IMR-90 (cell line): ENCODE measurements at regions not wholly inside any gene's neighbourhood (a gene's known extent, or its start where the extent isn't known, plus 50 kb on each side); places are given as distances from the start of the nearest gene placed in this dataset.

Experiments used
- ATAC-seq: fragments of 200-7000 bp; cut with Tn5 transposase; 2 replicates; pipeline ENCODE4 v1.9.1; 2020; ENCODE audit warnings: low read depth, mild to moderate bottlenecking, moderate library complexity
- BruUV-seq: library from RNA; stranded (reverse); fragments of 400-500 nt; replicated peaks from 2 replicates; lab custom pipeline; 2021; lab: Mats Ljungman, UMichigan
- CTCF ChIA-PET: fragments of 300-600 bp; formaldehyde crosslinking; extraction: SDS; loops from one replicate; lab custom pipeline; 2021; ENCODE audit warnings: antibody characterized with exemption; lab: Yijun Ruan, JAX
- POLR2A ChIA-PET: fragments of 300-600 bp; sonication (Branson Sonifier 250); formaldehyde crosslinking; loops from one replicate; lab custom pipeline; 2022; ENCODE audit warnings: antibody characterized with exemption; ENCODE audit not compliant: unreplicated experiment; lab: Charles Lee
- DNase-seq: peaks from one replicate; pipeline ENCODE4 v3.0.0; 2013
- H2AFZ ChIP-seq: replicated peaks from 2 replicates; pipeline ENCODE3; 2013; ENCODE audit warnings: low read length, mild to moderate bottlenecking; ENCODE audit not compliant: poor library complexity
- H2AK5ac ChIP-seq: 2 replicates; pipeline ENCODE4 v1.6.1; 2013; ENCODE audit warnings: low read depth, low read length, inconsistent platforms
- H2AK9ac ChIP-seq: replicated peaks from 2 replicates; pipeline ENCODE3; 2013; ENCODE audit warnings: mild to moderate bottlenecking, low read depth, low read length, moderate library complexity; ENCODE audit not compliant: poor library complexity
- H2BK120ac ChIP-seq: 2 replicates; pipeline ENCODE4 v1.6.1; 2013; ENCODE audit warnings: low read depth, low read length, inconsistent platforms
- H2BK15ac ChIP-seq: 3 replicates; pipeline ENCODE4 v1.6.1; 2013; ENCODE audit warnings: low read depth, low read length, inconsistent platforms
- H2BK20ac ChIP-seq: 2 replicates; pipeline ENCODE4 v1.6.1; 2013; ENCODE audit warnings: low read depth, mild to moderate bottlenecking, inconsistent platforms, low read length, moderate library complexity
- H2BK5ac ChIP-seq: 2 replicates; pipeline ENCODE4 v1.6.1; 2013; ENCODE audit warnings: mild to moderate bottlenecking, low read depth, low read length, inconsistent platforms; ENCODE audit not compliant: poor library complexity, severe bottlenecking
- H3K14ac ChIP-seq: replicated peaks from 2 replicates; pipeline ENCODE4 v1.6.1; 2013; ENCODE audit warnings: low read depth, low read length, inconsistent platforms
- H3K18ac ChIP-seq: 2 replicates; pipeline ENCODE4 v1.6.1; 2013; ENCODE audit warnings: low read depth, low read length, control low read depth
- H3K23ac ChIP-seq: 2 replicates; pipeline ENCODE4 v1.6.1; 2013; ENCODE audit warnings: low read depth, low read length, inconsistent platforms
- H3K27ac ChIP-seq: 2 replicates; pipeline ENCODE4 v1.5.1; 2013; ENCODE audit warnings: mild to moderate bottlenecking, control low read depth, low read length; ENCODE audit not compliant: insufficient read depth
- H3K27me3 ChIP-seq: 2 replicates; pipeline ENCODE4 v1.6.1; 2013; ENCODE audit warnings: low read length; ENCODE audit not compliant: control insufficient read depth, insufficient read depth
- H3K36me3 ChIP-seq: 2 replicates; pipeline ENCODE4 v1.6.1; 2013; ENCODE audit warnings: low read length, mixed read lengths; ENCODE audit not compliant: control insufficient read depth, insufficient read depth
- H3K4ac ChIP-seq: 2 replicates; pipeline ENCODE4 v1.6.1; 2013; ENCODE audit warnings: low read depth, low read length, inconsistent platforms
- H3K4me1 ChIP-seq: 2 replicates; pipeline ENCODE4 v1.6.1; 2013; ENCODE audit warnings: low read length, mixed read lengths; ENCODE audit not compliant: control insufficient read depth, insufficient read depth
- H3K4me2 ChIP-seq: 2 replicates; pipeline ENCODE4 v1.6.1; 2013; ENCODE audit warnings: low read depth, mild to moderate bottlenecking, control low read depth, low read length, moderate library complexity
- H3K4me3 ChIP-seq: 2 replicates; pipeline ENCODE4 v1.5.1; 2013; ENCODE audit warnings: low read depth, mild to moderate bottlenecking, control low read depth, low read length, moderate library complexity; ENCODE audit not compliant: insufficient read depth
- H3K56ac ChIP-seq: 2 replicates; pipeline ENCODE4 v1.6.1; 2013; ENCODE audit warnings: low read length, inconsistent platforms; ENCODE audit not compliant: insufficient read depth; ENCODE audit errors: extremely low read depth
- H3K79me1 ChIP-seq, 2 experiments: 2 replicates each; pipeline ENCODE4 v1.6.1; 2013; ENCODE audit warnings: low read length in 2 of 2, inconsistent platforms in 1 of 2, low read depth in 1 of 2
- H3K9ac ChIP-seq: 2 replicates; pipeline ENCODE4 v1.6.1; 2013; ENCODE audit warnings: low read depth, low read length, control low read depth
- H3K9me1 ChIP-seq: 2 replicates; pipeline ENCODE4 v1.6.1; 2013; ENCODE audit warnings: low read length, inconsistent platforms; ENCODE audit not compliant: insufficient read depth
- H3K9me3 ChIP-seq: 2 replicates; pipeline ENCODE4 v1.6.1; 2013; ENCODE audit warnings: low read length; ENCODE audit not compliant: control insufficient read depth, insufficient read depth
- H4K20me1 ChIP-seq: 2 replicates; pipeline ENCODE4 v1.6.1; 2013; ENCODE audit warnings: low read length, inconsistent platforms; ENCODE audit not compliant: insufficient read depth
- H4K5ac ChIP-seq: 2 replicates; pipeline ENCODE4 v1.6.1; 2013; ENCODE audit warnings: mild to moderate bottlenecking, low read depth, low read length, control low read depth
- H4K8ac ChIP-seq, 2 experiments: 2 replicates each; pipeline ENCODE4 v1.6.1; 2013; ENCODE audit warnings: low read depth in 2 of 2, low read length in 2 of 2, control low read depth in 1 of 2, inconsistent platforms in 1 of 2
- H4K91ac ChIP-seq: 2 replicates; pipeline ENCODE4 v1.6.1; 2013; ENCODE audit warnings: low read depth, low read length, inconsistent platforms; ENCODE audit not compliant: insufficient read depth
- BHLHE40 ChIP-seq: fragments of 150-350 bp; IDR thresholded peaks from 2 replicates; pipeline ENCODE4 v1.6.1; 2016; ENCODE audit warnings: mild to moderate bottlenecking, low read depth, low read length
- CEBPB ChIP-seq: IDR thresholded peaks from 2 replicates; pipeline ENCODE4 v1.6.1; 2012; ENCODE audit warnings: low read depth, low read length, improper control_type of control experiment
- CHD1 ChIP-seq: IDR thresholded peaks from 2 replicates; pipeline ENCODE4 v1.6.1; 2012; ENCODE audit warnings: low read depth, low read length, improper control_type of control experiment
- ELK1 ChIP-seq: fragments of 150-350 bp; IDR thresholded peaks from 2 replicates; pipeline ENCODE4 v1.6.1; 2016; ENCODE audit warnings: low read depth, mild to moderate bottlenecking, low read length, moderate library complexity, borderline replicate concordance
- FOS ChIP-seq: fragments of 150-350 bp; IDR thresholded peaks from 2 replicates; pipeline ENCODE4 v1.6.1; 2016; ENCODE audit warnings: low read depth, low read length
- MAFK ChIP-seq: IDR thresholded peaks from 2 replicates; pipeline ENCODE4 v1.6.1; 2012; ENCODE audit warnings: low read depth, low read length, improper control_type of control experiment
- MAZ ChIP-seq: IDR thresholded peaks from 2 replicates; pipeline ENCODE4 v1.6.1; 2012; ENCODE audit warnings: low read depth, mild to moderate bottlenecking, low read length, improper control_type of control experiment, moderate library complexity, borderline replicate concordance
- MXI1 ChIP-seq: IDR thresholded peaks from 2 replicates; pipeline ENCODE4 v1.6.1; 2012; ENCODE audit warnings: low read depth, mild to moderate bottlenecking, low read length, moderate library complexity, borderline replicate concordance
- NFE2L2 ChIP-seq: fragments of 150-350 bp; IDR thresholded peaks from 2 replicates; pipeline ENCODE4 v1.6.1; 2016; ENCODE audit warnings: low read depth, mild to moderate bottlenecking, low read length
- POLR2A ChIP-seq: IDR thresholded peaks from 2 replicates; pipeline ENCODE4 v1.6.1; 2012; ENCODE audit warnings: mild to moderate bottlenecking, low read depth, low read length
- RAD21 ChIP-seq: IDR thresholded peaks from 2 replicates; pipeline ENCODE4 v1.6.1; 2012; ENCODE audit warnings: low read length, improper control_type of control experiment
- RCOR1 ChIP-seq: IDR thresholded peaks from 2 replicates; pipeline ENCODE4 v1.6.1; 2012; ENCODE audit warnings: mild to moderate bottlenecking, low read length, improper control_type of control experiment; ENCODE audit not compliant: insufficient replicate concordance
- RFX5 ChIP-seq: IDR thresholded peaks from 2 replicates; pipeline ENCODE4 v1.8.0; 2012; ENCODE audit warnings: low read depth, mild to moderate bottlenecking, low read length, moderate library complexity
- SMC3 ChIP-seq: fragments of 150-350 bp; IDR thresholded peaks from 2 replicates; pipeline ENCODE4 v1.6.1; 2016; ENCODE audit warnings: low read depth, mild to moderate bottlenecking, antibody characterized with exemption, low read length, moderate library complexity
- WGBS, 2 experiments: methylation state at CpG; one replicate each; pipeline versions ENCODE4 v1.1.5 to v1.1.7; 2013; ENCODE audit warnings: missing lambda C conversion rate in 2 of 2; ENCODE audit not compliant: insufficient read length in 1 of 2; ENCODE audit errors: extremely low coverage in 2 of 2; 5-methylcytosine and 5-hydroxymethylcytosine counted together
- dilution Hi-C: fragments of 300-500 bp; cut with HindIII; formaldehyde crosslinking; loops from one replicate; pipeline ENCODE4 v1.14.3; 2018; ENCODE audit warnings: low sequenced_read_pairs; ENCODE audit not compliant: unreplicated experiment
- in situ Hi-C: fragments of 300-500 bp; cut with MboI; formaldehyde crosslinking; loops from 3 replicates; pipeline ENCODE4 v1.14.3; 2019; ENCODE audit warnings: low sequenced_read_pairs, inconsistent platforms, mixed read lengths
- intact Hi-C: fragments of 100-400 bp; cut with micrococcal nuclease; formaldehyde crosslinking; loops from 2 replicates; pipeline ENCODE4 v1.10.0; 2022
- TF ChIP-seq, protein P1 (sequence below): conservative IDR thresholded peaks from 2 replicates; pipeline ENCODE4 v1.5.1; 2012; ENCODE audit warnings: mild to moderate bottlenecking, low read depth, low read length, improper control_type of control experiment
- TF ChIP-seq, protein P2 (sequence below): fragments of 150-350 bp; IDR thresholded peaks from 2 replicates; pipeline ENCODE4 v1.6.1; 2017; ENCODE audit warnings: mild to moderate bottlenecking, antibody characterized with exemption, low read length, low read depth

- in situ Hi-C loops (no loop called here), intact Hi-C loops (no loop called here), dilution Hi-C loops (no loop called here)
- H4K5ac ChIP-seq, result no peak overlapping the region
- no peak overlapping the region for H3K56ac ChIP-seq
- no peaks in the 10 kb centered on the region for H3K27me3 ChIP-seq
- no peak overlapping the region for H4K8ac ChIP-seq
- no peak overlapping the region for H3K27ac ChIP-seq
- H2BK20ac ChIP-seq, result no peak overlapping the region
- ATAC-seq (no peak), DNase-seq (no peak)
- H3K79me1 ChIP-seq, result no peaks in the 10 kb centered on the region
- H3K9me1 ChIP-seq, result no peaks in the 10 kb centered on the region
- no peak overlapping the region for H3K4me2 ChIP-seq
- no CpG with 5 or more reads among the region's 2 CpGs for WGBS, 2 experiments
- no peak overlapping the region for H3K9ac ChIP-seq
- H3K4ac ChIP-seq, result no peak overlapping the region
- H4K91ac ChIP-seq, result no peak overlapping the region
- H3K14ac ChIP-seq, result no peak overlapping the region
- H3K4me3 ChIP-seq, result no peak overlapping the region
- no peak overlapping the region for H2AK9ac ChIP-seq
- no peak overlapping the region for H3K18ac ChIP-seq
- BruUV-seq, result no TSS peak
- TF ChIP-seq, protein P1, sequence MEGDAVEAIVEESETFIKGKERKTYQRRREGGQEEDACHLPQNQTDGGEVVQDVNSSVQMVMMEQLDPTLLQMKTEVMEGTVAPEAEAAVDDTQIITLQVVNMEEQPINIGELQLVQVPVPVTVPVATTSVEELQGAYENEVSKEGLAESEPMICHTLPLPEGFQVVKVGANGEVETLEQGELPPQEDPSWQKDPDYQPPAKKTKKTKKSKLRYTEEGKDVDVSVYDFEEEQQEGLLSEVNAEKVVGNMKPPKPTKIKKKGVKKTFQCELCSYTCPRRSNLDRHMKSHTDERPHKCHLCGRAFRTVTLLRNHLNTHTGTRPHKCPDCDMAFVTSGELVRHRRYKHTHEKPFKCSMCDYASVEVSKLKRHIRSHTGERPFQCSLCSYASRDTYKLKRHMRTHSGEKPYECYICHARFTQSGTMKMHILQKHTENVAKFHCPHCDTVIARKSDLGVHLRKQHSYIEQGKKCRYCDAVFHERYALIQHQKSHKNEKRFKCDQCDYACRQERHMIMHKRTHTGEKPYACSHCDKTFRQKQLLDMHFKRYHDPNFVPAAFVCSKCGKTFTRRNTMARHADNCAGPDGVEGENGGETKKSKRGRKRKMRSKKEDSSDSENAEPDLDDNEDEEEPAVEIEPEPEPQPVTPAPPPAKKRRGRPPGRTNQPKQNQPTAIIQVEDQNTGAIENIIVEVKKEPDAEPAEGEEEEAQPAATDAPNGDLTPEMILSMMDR, result no peak
- no peak for TF ChIP-seq CHD1
- TF ChIP-seq MAZ, result no peak
- no peak for TF ChIP-seq MAFK
- TF ChIP-seq ELK1, result no peak
- TF ChIP-seq RCOR1, result no peak
- TF ChIP-seq CEBPB, result no peak
- no peak for TF ChIP-seq MXI1
- TF ChIP-seq, protein P2, sequence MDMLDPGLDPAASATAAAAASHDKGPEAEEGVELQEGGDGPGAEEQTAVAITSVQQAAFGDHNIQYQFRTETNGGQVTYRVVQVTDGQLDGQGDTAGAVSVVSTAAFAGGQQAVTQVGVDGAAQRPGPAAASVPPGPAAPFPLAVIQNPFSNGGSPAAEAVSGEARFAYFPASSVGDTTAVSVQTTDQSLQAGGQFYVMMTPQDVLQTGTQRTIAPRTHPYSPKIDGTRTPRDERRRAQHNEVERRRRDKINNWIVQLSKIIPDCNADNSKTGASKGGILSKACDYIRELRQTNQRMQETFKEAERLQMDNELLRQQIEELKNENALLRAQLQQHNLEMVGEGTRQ, result no peak
- TF ChIP-seq RFX5, result no peak
- no peak for TF ChIP-seq NFE2L2
- no peak for TF ChIP-seq FOS
- no peak for TF ChIP-seq BHLHE40
- TF ChIP-seq RAD21, result no peak
- TF ChIP-seq SMC3, result no peak
- no peak for TF ChIP-seq POLR2A
- no peaks in the 10 kb centered on the region for H3K9me3 ChIP-seq
- H2BK120ac ChIP-seq, result no peak overlapping the region
- H2BK15ac ChIP-seq, result no peak overlapping the region
- no peaks in the 10 kb centered on the region for H3K4me1 ChIP-seq
- ChIA-PET CTCF (interaction anchor here (0.6 kb wide), 1 partner anchor 1905 kb away, joined by 3 read pairs; no protein-coding TSS in a partner anchor), POLR2A (no interaction called here)
- no peak overlapping the region for H2AK5ac ChIP-seq
- H3K36me3 ChIP-seq, result no peaks in the 10 kb centered on the region
- H2AFZ ChIP-seq, result no peak overlapping the region
- no peak overlapping the region for H3K23ac ChIP-seq
- no peak overlapping the region for H2BK5ac ChIP-seq
- no peaks in the 10 kb centered on the region for H4K20me1 ChIP-seq
Measured at GRCh38 chrX:122122274-122122673, 1061.8 kb upstream of the GRIA3 start.
